ENCODE measurements at regions not wholly inside any gene's neighbourhood (a gene's known extent, or its start where the extent isn't known, plus 50 kb on each side); places are given as distances from the start of the nearest gene placed in this dataset.

GRCh38 chr14:97377550-97377949 is 580.4 kb downstream of the VRK1 start:
- TF ChIP-seq EP300 (IDR thresholded peaks at IDR 0.05; ENCODE audit: low read depth in 2 of 2, low read length in 2 of 2) (no peak), EP300 (CRISPR knock-in tag; IDR thresholded peaks at IDR 0.05; ENCODE audit: borderline replicate concordance) (no peak), EZH2 (conservative IDR thresholded peaks at IDR 0.05; ENCODE audit: low read depth, low read length) (no peak), ZZZ3 (CRISPR knock-in tag; IDR thresholded peaks at IDR 0.05; ENCODE audit: borderline replicate concordance) (no peak), CREB1 (IDR thresholded peaks at IDR 0.05) (no peak), CREB1 (CRISPR knock-in tag; IDR thresholded peaks at IDR 0.05) (no peak), ZNF121 (CRISPR knock-in tag; IDR thresholded peaks at IDR 0.05) (no peak), RFX1 (IDR thresholded peaks at IDR 0.05) (no peak), CREM (IDR thresholded peaks at IDR 0.05) (no peak), CREM (CRISPR knock-in tag; IDR thresholded peaks at IDR 0.05) (no peak), DPF2 (CRISPR knock-in tag; IDR thresholded peaks at IDR 0.05; ENCODE audit: borderline replicate concordance, low read depth) (no peak), MTA1 (CRISPR knock-in tag; IDR thresholded peaks at IDR 0.05; ENCODE audit: borderline replicate concordance) (no peak), ZBTB8A (CRISPR knock-in tag; IDR thresholded peaks at IDR 0.05; ENCODE audit: borderline replicate concordance, low read depth) (no peak), JUND (CRISPR knock-in tag; IDR thresholded peaks at IDR 0.05) (no peak), CTCF (CRISPR knock-in tag; IDR thresholded peaks at IDR 0.05) (no peak)

Measured in HepG2 (cell line).